Activated T-cell treated with anti-CD3 and anti-CD28 coated beads, Interleukin-2, amount 50 U/mL, for 72 hours (primary cell): ENCODE measurements at regions not wholly inside any gene's neighbourhood (a gene's known extent, or its start where the extent isn't known, plus 50 kb on each side); places are given as distances from the start of the nearest gene placed in this dataset.
"Not testable (repeated sequence)": the region's sequence is repeated elsewhere in the genome, so short reads cannot be mapped to it uniquely, and the experiment has no call there.

Experiments used
- ATAC-seq, 2 donors: fragments of 150-1000 bp; cut with Tn5 transposase; replicated peaks in 1 of 2; 2 replicates each; pipeline ENCODE4 v1.10.0; 2021; ENCODE audit warnings: moderate library complexity in 2 of 2, mild to moderate bottlenecking in 1 of 2
- DNase-seq, 2 donors: peaks; one replicate each; pipeline ENCODE4 v3.0.0; 2021 to 2022; ENCODE audit warnings: mixed read lengths in 1 of 2
- H3K27ac Mint-ChIP-seq: one replicate; pipeline ENCODE4 v1.8.0; 2022; ENCODE audit warnings: mild to moderate bottlenecking, moderate library complexity, mixed read lengths
- H3K27me3 Mint-ChIP-seq: one replicate; pipeline ENCODE4 v1.8.0; 2022; ENCODE audit warnings: low read depth, mixed read lengths
- H3K36me3 Mint-ChIP-seq, 2 donors: one replicate each; pipeline ENCODE4 v1.8.0; 2022; ENCODE audit warnings: mixed read lengths in 2 of 2, mild to moderate bottlenecking in 1 of 2; ENCODE audit not compliant: insufficient read depth in 2 of 2
- H3K4me1 Mint-ChIP-seq: one replicate; pipeline ENCODE4 v1.8.0; 2022; ENCODE audit warnings: low read depth, mixed read lengths
- H3K4me3 Mint-ChIP-seq, 2 donors: one replicate each; pipeline ENCODE4 v1.8.0; 2022; ENCODE audit warnings: mild to moderate bottlenecking in 2 of 2, mixed read lengths in 2 of 2, moderate library complexity in 2 of 2
- H3K9me3 Mint-ChIP-seq, 2 donors: one replicate each; pipeline ENCODE4 v1.8.0; 2022; ENCODE audit warnings: mixed read lengths in 2 of 2

GRCh38 chr15:89002281-89002761 is 85.9 kb upstream of the ABHD2 start:
- no peak for DNase-seq
- Mint-ChIP-seq H3K27me3 (peaks cover 8% of the 10 kb centered on the region), H3K4me1 (no peaks in the 10 kb centered on the region), H3K9me3 (no peaks in the 10 kb centered on the region), H3K4me3 (no peak overlapping the region), H3K27ac (no peak overlapping the region), H3K36me3 (no peaks in the 10 kb centered on the region)
- ATAC-seq = no peak

GRCh38 chr15:89002830-89003229 is 85.4 kb upstream of the ABHD2 start:
- no peak for ATAC-seq
- DNase-seq = no peak
- H3K9me3 Mint-ChIP-seq = no peaks in the 10 kb centered on the region
- no peaks in the 10 kb centered on the region for H3K4me1 Mint-ChIP-seq
- no peaks in the 10 kb centered on the region for H3K36me3 Mint-ChIP-seq
- H3K27ac Mint-ChIP-seq = no peak overlapping the region
- H3K27me3 Mint-ChIP-seq = peaks cover 8% of the 10 kb centered on the region
- H3K4me3 Mint-ChIP-seq = no peak overlapping the region

- DNase-seq = peak in 1 of 2 donors; percentile 7
- no peaks in the 10 kb centered on the region for H3K4me1 Mint-ChIP-seq
- no peaks in the 10 kb centered on the region for H3K9me3 Mint-ChIP-seq
- peaks cover 8% of the 10 kb centered on the region for H3K27me3 Mint-ChIP-seq
- H3K36me3 Mint-ChIP-seq = no peaks in the 10 kb centered on the region
- no peak overlapping the region for H3K4me3 Mint-ChIP-seq
- no peak for ATAC-seq
- H3K27ac Mint-ChIP-seq = no peak overlapping the region
Measured at GRCh38 chr15:89003865-89004725, 84.2 kb upstream of the ABHD2 start.

GRCh38 chr15:89004726-89005030 is 83.6 kb upstream of the ABHD2 start:
- Mint-ChIP-seq H3K27ac (no peak overlapping the region), H3K4me1 (no peaks in the 10 kb centered on the region), H3K27me3 (peaks cover 8% of the 10 kb centered on the region), H3K4me3 (no peak overlapping the region), H3K9me3 (no peaks in the 10 kb centered on the region), H3K36me3 (no peaks in the 10 kb centered on the region)
- no peak for DNase-seq
- ATAC-seq = no peak

- H3K4me1 Mint-ChIP-seq, H3K27ac Mint-ChIP-seq, H3K27me3 Mint-ChIP-seq, ATAC-seq, H3K9me3 Mint-ChIP-seq, H3K36me3 Mint-ChIP-seq, DNase-seq, H3K4me3 Mint-ChIP-seq: not testable (repeated sequence)
Measured at GRCh38 chr15:89007527-89007926, 80.7 kb upstream of the ABHD2 start.

GRCh38 chr15:89007989-89008388 is 80.3 kb upstream of the ABHD2 start:
- no peak overlapping the region for H3K4me3 Mint-ChIP-seq
- H3K27ac Mint-ChIP-seq = no peak overlapping the region
- H3K27me3 Mint-ChIP-seq = peaks cover 8% of the 10 kb centered on the region
- H3K4me1 Mint-ChIP-seq = no peaks in the 10 kb centered on the region
- DNase-seq (no peak), ATAC-seq (no peak)
- H3K9me3 Mint-ChIP-seq = no peaks in the 10 kb centered on the region
- no peaks in the 10 kb centered on the region for H3K36me3 Mint-ChIP-seq

- Mint-ChIP-seq H3K9me3 (no peaks in the 10 kb centered on the region), H3K27me3 (peaks cover 18% of the 10 kb centered on the region), H3K36me3 (no peaks in the 10 kb centered on the region), H3K4me1 (no peaks in the 10 kb centered on the region), H3K4me3 (no peak overlapping the region), H3K27ac (no peak overlapping the region)
- ATAC-seq (no peak), DNase-seq (no peak)
Measured at GRCh38 chr15:89009080-89009479, 79.2 kb upstream of the ABHD2 start.

- no peak for DNase-seq
- H3K27me3 Mint-ChIP-seq = peaks cover 24% of the 10 kb centered on the region
- ATAC-seq = peak in 1 of 2 donors; percentile 19
- peaks cover 18% of the 10 kb centered on the region for H3K4me1 Mint-ChIP-seq
- no peaks in the 10 kb centered on the region for H3K36me3 Mint-ChIP-seq
- H3K9me3 Mint-ChIP-seq = no peaks in the 10 kb centered on the region
- H3K27ac Mint-ChIP-seq = no peak overlapping the region
- H3K4me3 Mint-ChIP-seq = peak overlapping the region in 1 of 2 donors; percentile 24
Measured at GRCh38 chr15:89015412-89016097, 72.7 kb upstream of the ABHD2 start.

DNA sequence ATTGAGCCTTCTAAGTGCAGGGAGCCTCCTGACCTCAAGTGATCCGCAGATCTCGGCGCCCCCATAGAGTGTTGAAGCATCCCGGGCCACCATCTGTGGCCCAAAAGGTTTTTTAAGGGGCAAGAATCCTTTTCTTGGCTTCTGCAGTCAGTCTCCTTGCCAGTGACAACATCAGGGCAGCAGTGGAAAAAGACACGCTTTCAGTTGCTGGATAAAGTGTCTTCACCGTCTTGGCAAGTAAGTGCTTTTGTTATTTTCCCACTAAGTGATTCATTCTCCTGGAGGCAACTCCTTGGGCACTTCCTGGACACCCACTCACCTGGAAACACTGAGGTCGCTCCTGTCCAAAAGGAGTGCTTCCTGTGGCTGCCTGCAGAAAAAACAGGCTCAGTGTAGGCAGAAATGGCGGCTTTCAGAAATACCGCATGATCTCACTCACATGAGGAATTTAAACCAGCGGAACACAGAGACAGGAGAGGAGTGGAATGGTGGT is 71.7 kb upstream of the ABHD2 start:
- H3K4me3 Mint-ChIP-seq = peak overlapping the region; percentile 13 to 23
- ATAC-seq = no peak
- no peak overlapping the region for H3K27ac Mint-ChIP-seq

DNA sequence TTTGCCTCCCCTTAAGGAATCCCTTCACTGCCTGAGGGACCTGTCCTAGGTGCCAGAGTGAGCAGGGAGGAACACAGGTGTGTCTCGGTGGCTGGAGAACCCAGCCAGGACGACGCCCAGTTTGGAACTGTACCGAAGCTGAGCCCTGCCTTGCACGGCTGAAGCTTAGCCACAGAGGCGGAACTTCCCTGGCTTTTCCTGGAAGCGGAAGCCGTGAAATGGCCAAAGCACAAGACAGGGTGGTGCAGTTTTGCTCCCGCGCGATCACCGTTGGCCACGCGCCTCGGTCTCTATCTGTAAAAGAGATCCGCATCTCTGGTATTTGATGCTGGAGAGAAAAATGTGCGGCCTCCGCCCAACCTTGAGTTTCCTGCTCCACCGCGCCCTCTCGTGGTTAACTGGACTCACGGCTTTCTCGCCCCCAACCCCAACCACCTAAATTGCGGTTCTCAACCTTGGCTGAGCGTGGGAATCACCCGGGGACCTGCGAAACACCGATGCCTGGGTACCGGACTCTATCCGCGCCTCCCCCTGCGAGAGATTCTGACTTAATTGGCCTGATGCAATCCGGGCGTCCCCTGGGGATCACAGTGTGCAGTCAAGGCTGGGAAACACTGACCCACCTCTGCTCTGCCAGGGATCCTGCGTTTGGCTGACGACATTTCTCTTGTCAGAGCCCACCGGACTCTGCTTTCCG is 70.7 kb upstream of the ABHD2 start:
- H3K36me3 Mint-ChIP-seq = no peaks in the 10 kb centered on the region
- no peaks in the 10 kb centered on the region for H3K9me3 Mint-ChIP-seq
- H3K4me1 Mint-ChIP-seq = peaks cover 18% of the 10 kb centered on the region
- H3K4me3 Mint-ChIP-seq = peak overlapping the region; percentile 75 to 82
- peak; percentile 90 to 91 for ATAC-seq
- DNase-seq = peak; percentile 86 to 87
- peaks cover 24% of the 10 kb centered on the region for H3K27me3 Mint-ChIP-seq
- H3K27ac Mint-ChIP-seq = no peak overlapping the region

More for the DNA sequence above, 71.7 kb upstream of the ABHD2 start:
- DNase-seq = no peak
- Mint-ChIP-seq H3K27me3 (peaks cover 24% of the 10 kb centered on the region), H3K4me1 (peaks cover 18% of the 10 kb centered on the region), H3K36me3 (no peaks in the 10 kb centered on the region), H3K9me3 (no peaks in the 10 kb centered on the region)

DNA sequence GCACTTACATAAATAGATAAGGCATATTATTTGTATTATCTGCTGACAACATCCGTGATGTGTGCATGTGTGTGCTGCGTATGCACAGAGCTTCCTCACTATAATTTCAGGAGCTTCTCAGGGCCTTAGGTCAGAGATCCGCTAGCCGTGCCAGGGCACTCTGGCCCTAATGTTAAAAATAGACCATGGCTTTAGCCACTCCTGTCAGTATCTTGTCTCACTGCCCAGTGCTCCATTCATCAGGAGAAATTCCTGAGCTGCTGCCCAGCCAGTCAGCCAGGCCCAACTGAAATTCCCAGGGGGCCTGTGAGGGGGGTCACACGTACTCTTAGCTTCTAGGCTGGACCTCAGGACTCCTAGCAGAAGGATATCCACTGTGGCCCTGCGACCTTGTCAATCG is 70.0 kb upstream of the ABHD2 start:
- peaks cover 18% of the 10 kb centered on the region for H3K4me1 Mint-ChIP-seq
- DNase-seq (no peak), ATAC-seq (no peak)
- H3K36me3 Mint-ChIP-seq = no peaks in the 10 kb centered on the region
- H3K9me3 Mint-ChIP-seq = no peaks in the 10 kb centered on the region
- no peak overlapping the region for H3K27ac Mint-ChIP-seq
- H3K27me3 Mint-ChIP-seq = peaks cover 22% of the 10 kb centered on the region
- peak overlapping the region; percentile 75 to 82 for H3K4me3 Mint-ChIP-seq

GRCh38 chr15:89019436-89019835 is 68.8 kb upstream of the ABHD2 start:
- ATAC-seq (no peak), DNase-seq (no peak)
- H3K9me3 Mint-ChIP-seq = no peaks in the 10 kb centered on the region
- no peak overlapping the region for H3K4me3 Mint-ChIP-seq
- no peak overlapping the region for H3K27ac Mint-ChIP-seq
- no peaks in the 10 kb centered on the region for H3K36me3 Mint-ChIP-seq
- H3K4me1 Mint-ChIP-seq = peaks cover 18% of the 10 kb centered on the region
- peaks cover 13% of the 10 kb centered on the region for H3K27me3 Mint-ChIP-seq

GRCh38 chr15:89021224-89021623 is 67.0 kb upstream of the ABHD2 start:
- Mint-ChIP-seq H3K27ac (no peak overlapping the region), H3K4me1 (peaks cover 18% of the 10 kb centered on the region), H3K36me3 (no peaks in the 10 kb centered on the region), H3K4me3 (no peak overlapping the region), H3K27me3 (peaks cover 11% of the 10 kb centered on the region), H3K9me3 (no peaks in the 10 kb centered on the region)
- DNase-seq (no peak), ATAC-seq (no peak)
